Omental fat pad (tissue), 3 donors: ENCODE measurements at regions not wholly inside any gene's neighbourhood (a gene's known extent, or its start where the extent isn't known, plus 50 kb on each side); places are given as distances from the start of the nearest gene placed in this dataset.
"Not testable (repeated sequence)": the region's sequence is repeated elsewhere in the genome, so short reads cannot be mapped to it uniquely, and the experiment has no call there.

Source experiments
- ATAC-seq: fragments of 150-250 bp; one replicate; pipeline ENCODE4 v1.9.1; 2016; ENCODE audit warnings: mild to moderate bottlenecking, moderate library complexity; ENCODE audit not compliant: low FRiP score
- DNase-seq: peaks from one replicate; pipeline ENCODE4 v3.0.0-alpha.2; 2019; ENCODE audit warnings: low spot score
- TF ChIP-seq, protein P1 (sequence below), 3 donors: fragments of 450-650 bp; IDR thresholded peaks; one replicate each; pipeline ENCODE4 v1.5.1; 2016 to 2017; ENCODE audit warnings: antibody characterized with exemption in 3 of 3, mild to moderate bottlenecking in 3 of 3, moderate library complexity in 2 of 3

DNA sequence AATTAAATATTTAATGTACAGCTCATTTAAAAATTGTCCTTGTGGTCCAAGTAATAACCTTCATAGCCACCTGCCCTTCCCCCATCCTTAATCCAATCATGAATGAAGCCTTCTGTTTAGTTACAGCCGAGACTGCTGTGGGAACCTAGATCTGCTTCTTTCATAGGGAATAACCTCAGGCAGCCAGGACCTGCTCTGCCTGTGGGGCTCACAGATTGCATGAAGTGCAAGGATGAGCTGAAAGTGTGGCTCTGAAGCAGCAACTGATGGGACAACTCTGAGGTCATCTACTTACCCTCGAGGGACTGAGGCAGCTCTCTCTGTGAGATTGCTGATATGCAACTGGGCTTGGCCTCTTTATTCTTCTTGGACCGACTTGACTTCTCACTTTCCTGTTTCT is 169.8 kb downstream of the POTEB3 start:
- no peak for ATAC-seq

DNA sequence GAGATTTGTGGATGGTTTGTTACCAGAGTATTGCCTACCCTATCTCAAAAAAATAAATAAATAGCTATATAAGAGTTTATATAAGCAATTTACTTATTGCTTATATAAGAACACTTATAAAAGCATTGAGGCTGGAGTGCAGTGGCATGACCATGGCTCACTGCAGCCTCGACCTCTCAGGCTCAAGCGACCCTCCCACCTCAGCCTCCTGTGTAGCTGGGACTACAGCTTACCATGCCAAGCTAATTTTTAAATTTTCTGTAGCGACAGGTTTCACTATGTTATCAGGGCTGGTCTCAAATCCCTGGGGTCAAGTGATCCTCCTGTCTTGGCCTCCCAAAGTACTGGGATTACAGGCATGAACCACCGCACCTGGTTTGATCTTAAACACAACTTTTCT is 170.6 kb downstream of the POTEB3 start:
- not testable (repeated sequence) for ATAC-seq
- DNase-seq, result peak; percentile 19

More for the DNA sequence above, 169.8 kb downstream of the POTEB3 start:
- TF ChIP-seq, protein P1, sequence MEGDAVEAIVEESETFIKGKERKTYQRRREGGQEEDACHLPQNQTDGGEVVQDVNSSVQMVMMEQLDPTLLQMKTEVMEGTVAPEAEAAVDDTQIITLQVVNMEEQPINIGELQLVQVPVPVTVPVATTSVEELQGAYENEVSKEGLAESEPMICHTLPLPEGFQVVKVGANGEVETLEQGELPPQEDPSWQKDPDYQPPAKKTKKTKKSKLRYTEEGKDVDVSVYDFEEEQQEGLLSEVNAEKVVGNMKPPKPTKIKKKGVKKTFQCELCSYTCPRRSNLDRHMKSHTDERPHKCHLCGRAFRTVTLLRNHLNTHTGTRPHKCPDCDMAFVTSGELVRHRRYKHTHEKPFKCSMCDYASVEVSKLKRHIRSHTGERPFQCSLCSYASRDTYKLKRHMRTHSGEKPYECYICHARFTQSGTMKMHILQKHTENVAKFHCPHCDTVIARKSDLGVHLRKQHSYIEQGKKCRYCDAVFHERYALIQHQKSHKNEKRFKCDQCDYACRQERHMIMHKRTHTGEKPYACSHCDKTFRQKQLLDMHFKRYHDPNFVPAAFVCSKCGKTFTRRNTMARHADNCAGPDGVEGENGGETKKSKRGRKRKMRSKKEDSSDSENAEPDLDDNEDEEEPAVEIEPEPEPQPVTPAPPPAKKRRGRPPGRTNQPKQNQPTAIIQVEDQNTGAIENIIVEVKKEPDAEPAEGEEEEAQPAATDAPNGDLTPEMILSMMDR (IDR thresholded peaks at IDR 0.05), result no peak
- DNase-seq, result no peak

GRCh38 chr15:21269121-21269520 is 171.2 kb downstream of the POTEB3 start:
- ATAC-seq, result no peak
- TF ChIP-seq, protein P1 (IDR thresholded peaks at IDR 0.05), result no peak
- DNase-seq, result peak; percentile 22

DNA sequence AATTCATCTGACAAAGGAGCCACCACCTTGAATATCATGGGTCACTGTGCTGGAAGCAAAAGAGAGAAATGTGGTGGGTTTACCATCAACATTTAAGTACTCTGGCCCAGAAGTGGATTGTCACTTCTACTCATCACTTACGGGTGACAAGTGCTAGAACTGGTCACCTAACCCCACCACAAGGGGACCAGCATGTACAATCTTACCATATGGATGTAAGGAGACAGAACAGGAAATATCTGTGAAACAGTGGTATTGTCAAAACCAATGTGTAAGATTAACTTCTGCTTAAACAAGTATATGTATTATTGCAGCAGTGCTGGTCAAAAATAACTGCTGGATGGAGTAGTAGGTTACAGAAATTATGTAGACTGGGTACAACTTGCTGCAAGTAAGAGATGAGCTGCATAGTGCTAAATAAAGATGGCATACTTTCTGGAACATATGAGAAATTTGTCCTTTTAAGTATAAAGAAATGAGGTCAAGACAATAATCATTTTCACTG is 171.8 kb downstream of the POTEB3 start:
- TF ChIP-seq, protein P1 (IDR thresholded peaks at IDR 0.05), result no peak
- DNase-seq, result no peak
- ATAC-seq, result no peak

DNA sequence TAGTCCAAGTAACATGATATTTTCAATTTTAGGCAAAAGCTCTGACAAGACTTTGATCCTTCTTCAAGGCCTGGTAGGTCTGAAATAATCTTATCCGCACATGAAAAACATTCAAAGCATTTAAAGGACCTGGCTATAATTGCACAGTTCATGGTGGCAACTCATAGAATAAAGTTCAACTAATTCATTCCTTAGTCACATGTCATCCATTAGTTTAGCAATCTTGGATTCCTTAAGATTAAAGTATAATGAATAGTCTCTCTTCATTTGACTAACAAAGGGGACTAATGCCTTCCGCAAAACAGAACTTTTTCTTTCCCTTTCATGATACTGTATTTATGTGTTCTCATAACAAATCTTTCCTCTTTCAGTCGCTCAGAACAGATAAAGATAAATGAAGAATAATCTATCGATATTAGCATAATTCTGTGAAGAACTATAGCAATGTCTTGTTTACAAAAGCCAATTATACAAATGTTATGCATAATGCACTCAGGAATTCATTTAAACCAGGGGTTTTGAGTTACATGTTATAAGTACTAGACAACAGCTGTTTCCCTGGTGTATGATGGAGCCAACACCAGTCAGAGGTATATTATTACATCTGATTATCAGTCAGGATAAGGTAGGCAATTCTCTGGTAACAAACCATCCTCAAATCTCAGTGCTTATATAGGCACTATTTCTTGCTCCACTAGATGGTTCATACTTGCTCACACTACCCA is 172.5 kb downstream of the POTEB3 start:
- DNase-seq, result no peak
- ATAC-seq, result no peak
- TF ChIP-seq, protein P1 (IDR thresholded peaks at IDR 0.05), result no peak

GRCh38 chr15:21267226-21267625 is 173.1 kb downstream of the POTEB3 start:
- TF ChIP-seq, protein P1 (IDR thresholded peaks at IDR 0.05), result no peak
- DNase-seq (no peak), ATAC-seq (no peak)

GRCh38 chr15:21265628-21266027 is 174.7 kb downstream of the POTEB3 start:
- ATAC-seq, DNase-seq: not testable (repeated sequence)

- DNase-seq, result peak; percentile 16
- ATAC-seq, result no peak
- TF ChIP-seq, protein P1 (IDR thresholded peaks at IDR 0.05), result no peak
Measured at GRCh38 chr15:21262851-21263425, 177.4 kb downstream of the POTEB3 start.
